ENCODE measurements at regions not wholly inside any gene's neighbourhood (a gene's known extent, or its start where the extent isn't known, plus 50 kb on each side); places are given as distances from the start of the nearest gene placed in this dataset.

- TF ChIP-seq CTCF (IDR thresholded peaks at IDR 0.05) (no peak), PRDM15 (CRISPR knock-in tag; IDR thresholded peaks at IDR 0.05) (no peak)
These were observed 145.6 kb downstream of the ENGASE start for GRCh38 chr17:79220201-79220712.

All from WTC11 (cell line).